Mesenchymal stem cell (in vitro differentiated cells and primary cell): ENCODE measurements at regions not wholly inside any gene's neighbourhood (a gene's known extent, or its start where the extent isn't known, plus 50 kb on each side); places are given as distances from the start of the nearest gene placed in this dataset.
"Not testable (repeated sequence)": the region's sequence is repeated elsewhere in the genome, so short reads cannot be mapped to it uniquely, and the experiment has no call there.

Source experiments
- DNase-seq: peaks from one replicate; pipeline ENCODE4 v3.0.0-alpha.2; 2013
- H2AFZ ChIP-seq: one replicate; pipeline ENCODE4 v1.6.1; 2013; ENCODE audit warnings: low read depth, mild to moderate bottlenecking, control low read depth, inconsistent platforms, low read length, moderate library complexity
- H2AK5ac ChIP-seq: 2 replicates; pipeline ENCODE4 v1.6.1; 2013; ENCODE audit warnings: low read length, moderate library complexity, mild to moderate bottlenecking, inconsistent platforms; ENCODE audit not compliant: severe bottlenecking
- H2BK120ac ChIP-seq: one replicate; pipeline ENCODE4 v1.6.1; 2013; ENCODE audit warnings: low read depth, mild to moderate bottlenecking, inconsistent platforms, low read length, moderate library complexity
- H2BK12ac ChIP-seq, 2 experiments: one replicate each; pipeline ENCODE4 v1.6.1; 2013; ENCODE audit warnings: inconsistent platforms in 2 of 2, low read length in 2 of 2, mild to moderate bottlenecking in 2 of 2, moderate library complexity in 2 of 2, control low read depth in 1 of 2
- H2BK15ac ChIP-seq: one replicate; pipeline ENCODE4 v1.6.1; 2013; ENCODE audit warnings: mild to moderate bottlenecking, low read depth, inconsistent platforms; ENCODE audit not compliant: poor library complexity, severe bottlenecking
- H2BK5ac ChIP-seq: 2 replicates; pipeline ENCODE4 v1.6.1; 2013; ENCODE audit warnings: low read depth, mild to moderate bottlenecking, low read length, control low read depth, inconsistent platforms; ENCODE audit not compliant: poor library complexity, severe bottlenecking
- H3K14ac ChIP-seq, 2 experiments: one replicate each; pipeline ENCODE4 v1.6.1; 2013; ENCODE audit warnings: inconsistent platforms in 2 of 2, low read length in 2 of 2, control low read depth in 1 of 2, mild to moderate bottlenecking in 1 of 2, moderate library complexity in 1 of 2
- H3K18ac ChIP-seq, 2 experiments: one replicate each; pipeline ENCODE4 v1.6.1; 2013; ENCODE audit warnings: inconsistent platforms in 2 of 2, low read length in 2 of 2, control low read depth in 1 of 2, low read depth in 1 of 2, mild to moderate bottlenecking in 1 of 2
- H3K23ac ChIP-seq, 2 experiments: one replicate each; pipeline ENCODE4 v1.6.1; 2013; ENCODE audit warnings: inconsistent platforms in 2 of 2, low read length in 2 of 2, mild to moderate bottlenecking in 2 of 2, moderate library complexity in 2 of 2, control low read depth in 1 of 2
- H3K27ac ChIP-seq: 2 replicates; pipeline ENCODE4 v1.5.1; 2013; ENCODE audit warnings: mild to moderate bottlenecking, moderate library complexity, low read length, control low read depth, inconsistent platforms; ENCODE audit not compliant: poor library complexity, severe bottlenecking
- H3K27me3 ChIP-seq, 2 experiments: 2 replicates each; pipeline versions ENCODE4 v1.6.1 to v1.7.0; 2013; ENCODE audit warnings: low read length in 2 of 2, mild to moderate bottlenecking in 2 of 2, moderate library complexity in 2 of 2, control low read depth in 1 of 2, inconsistent platforms in 1 of 2; ENCODE audit not compliant: control insufficient read depth in 1 of 2, insufficient read depth in 1 of 2
- H3K36me3 ChIP-seq, 2 experiments: 2 replicates each; pipeline versions ENCODE4 v1.6.1 to v1.7.0; 2013; ENCODE audit warnings: low read length in 2 of 2, control low read depth in 1 of 2, inconsistent platforms in 1 of 2, low read depth in 1 of 2, mild to moderate bottlenecking in 1 of 2; ENCODE audit not compliant: insufficient read depth in 2 of 2, control insufficient read depth in 1 of 2
- H3K4ac ChIP-seq, 2 experiments: one replicate each; pipeline ENCODE4 v1.6.1; 2013; ENCODE audit warnings: inconsistent platforms in 2 of 2, low read length in 2 of 2, mild to moderate bottlenecking in 2 of 2, moderate library complexity in 2 of 2, control low read depth in 1 of 2, low read depth in 1 of 2
- H3K4me1 ChIP-seq: 2 replicates; pipeline ENCODE4 v1.6.1; 2013; ENCODE audit warnings: low read depth, low read length, control low read depth; ENCODE audit not compliant: control insufficient read depth, insufficient read depth
- H3K4me2 ChIP-seq: 2 replicates; pipeline ENCODE4 v1.6.1; 2013; ENCODE audit warnings: low read length, mild to moderate bottlenecking, inconsistent platforms; ENCODE audit not compliant: poor library complexity, severe bottlenecking
- H3K4me3 ChIP-seq, 2 experiments: 2 replicates each; pipeline versions ENCODE4 v1.5.1 to v1.7.0; 2013; ENCODE audit warnings: low read length in 2 of 2, mild to moderate bottlenecking in 2 of 2, control low read depth in 1 of 2, low read depth in 1 of 2; ENCODE audit not compliant: insufficient read depth in 1 of 2
- H3K79me1 ChIP-seq: replicated peaks from 2 replicates; pipeline ENCODE4 v1.6.1; 2013; ENCODE audit warnings: mild to moderate bottlenecking, control low read depth, low read length, inconsistent platforms; ENCODE audit not compliant: poor library complexity, severe bottlenecking
- H3K9ac ChIP-seq: 2 replicates; pipeline ENCODE4 v1.7.0; 2013; ENCODE audit warnings: mild to moderate bottlenecking, low read length, moderate library complexity
- H3K9me3 ChIP-seq: 2 replicates; pipeline ENCODE4 v1.7.0; 2013; ENCODE audit warnings: mild to moderate bottlenecking, low read length; ENCODE audit not compliant: control insufficient read depth
- H4K8ac ChIP-seq: one replicate; pipeline ENCODE4 v1.6.1; 2013; ENCODE audit warnings: inconsistent platforms, mild to moderate bottlenecking, low read length, moderate library complexity
- H4K91ac ChIP-seq: one replicate; pipeline ENCODE4 v1.6.1; 2013; ENCODE audit warnings: mild to moderate bottlenecking, low read length, inconsistent platforms
- WGBS: methylation state at CpG from one replicate; pipeline ENCODE4 v1.1.7; 2013; ENCODE audit warnings: mixed read lengths; 5-methylcytosine and 5-hydroxymethylcytosine counted together

- H3K9me3 ChIP-seq, H3K36me3 ChIP-seq, H3K4me3 ChIP-seq, DNase-seq, H2BK120ac ChIP-seq, H2BK5ac ChIP-seq, H3K14ac ChIP-seq, H2BK12ac ChIP-seq, H3K79me1 ChIP-seq, H3K9ac ChIP-seq, H4K8ac ChIP-seq, H2AK5ac ChIP-seq, H3K4me1 ChIP-seq, H3K4ac ChIP-seq, H3K18ac ChIP-seq, H4K91ac ChIP-seq, H2AFZ ChIP-seq, H3K4me2 ChIP-seq, H3K27me3 ChIP-seq, H2BK15ac ChIP-seq, H3K23ac ChIP-seq, H3K27ac ChIP-seq: not testable (repeated sequence)
- 91% methylated on average over 34 of the region's 34 CpGs for WGBS
Measured at GRCh38 chr4:14358544-14359160, 643.6 kb upstream of the CPEB2 start.

DNA sequence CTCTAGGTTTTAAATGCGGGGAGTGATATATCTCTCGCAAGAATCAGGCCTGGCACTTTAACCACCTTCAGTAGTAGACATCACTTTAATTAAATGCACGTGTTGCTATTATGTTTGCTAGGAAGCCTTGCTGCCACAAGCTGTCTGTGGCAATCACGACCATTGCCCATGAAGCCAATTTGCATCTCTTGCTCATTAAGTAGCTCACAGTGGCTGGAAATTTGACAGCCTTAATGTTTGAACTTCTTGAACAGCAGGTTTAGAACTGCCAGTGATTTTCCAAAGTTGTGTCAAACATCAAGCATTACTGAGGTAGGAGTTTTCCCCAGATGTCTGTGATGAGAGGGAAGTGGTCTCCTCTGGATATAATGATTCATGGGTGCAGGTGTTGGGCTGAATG lies 642.3 kb upstream of the CPEB2 start:
- H3K9me3 ChIP-seq = no peaks in the 10 kb centered on the region
- no peak overlapping the region for H3K9ac ChIP-seq
- H2AFZ ChIP-seq = no peak overlapping the region
- H2BK12ac ChIP-seq = no peak overlapping the region
- H3K4me2 ChIP-seq = no peak overlapping the region
- no peak overlapping the region for H3K14ac ChIP-seq
- no peak for DNase-seq
- no peak overlapping the region for H3K4me3 ChIP-seq
- no peaks in the 10 kb centered on the region for H3K79me1 ChIP-seq
- no peak overlapping the region for H4K8ac ChIP-seq
- no peaks in the 10 kb centered on the region for H3K4me1 ChIP-seq
- H2BK120ac ChIP-seq = no peak overlapping the region
- WGBS = 92% methylated on average over 4 of the region's 4 CpGs
- no peak overlapping the region for H3K18ac ChIP-seq
- no peaks in the 10 kb centered on the region for H3K36me3 ChIP-seq
- H3K4ac ChIP-seq = no peak overlapping the region
- H2BK15ac ChIP-seq = no peak overlapping the region
- no peak overlapping the region for H3K27ac ChIP-seq
- H3K27me3 ChIP-seq = no peaks in the 10 kb centered on the region
- H2AK5ac ChIP-seq = no peak overlapping the region
- no peak overlapping the region for H2BK5ac ChIP-seq
- no peak overlapping the region for H4K91ac ChIP-seq
- H3K23ac ChIP-seq = no peak overlapping the region

GRCh38 chr4:14361084-14361483 lies 641.2 kb upstream of the CPEB2 start:
- no peak overlapping the region for H3K27ac ChIP-seq
- H3K79me1 ChIP-seq = no peaks in the 10 kb centered on the region
- H4K91ac ChIP-seq = no peak overlapping the region
- H2AFZ ChIP-seq = no peak overlapping the region
- H3K18ac ChIP-seq = no peak overlapping the region
- H3K36me3 ChIP-seq = no peaks in the 10 kb centered on the region
- H2BK120ac ChIP-seq = no peak overlapping the region
- no peak overlapping the region for H4K8ac ChIP-seq
- DNase-seq = no peak
- H2BK12ac ChIP-seq = no peak overlapping the region
- no peak overlapping the region for H2BK5ac ChIP-seq
- WGBS = 62% methylated on average over 2 of the region's 3 CpGs
- H2BK15ac ChIP-seq = no peak overlapping the region
- no peak overlapping the region for H3K4me3 ChIP-seq
- H3K4me1 ChIP-seq = no peaks in the 10 kb centered on the region
- no peaks in the 10 kb centered on the region for H3K9me3 ChIP-seq
- no peak overlapping the region for H3K23ac ChIP-seq
- no peaks in the 10 kb centered on the region for H3K27me3 ChIP-seq
- no peak overlapping the region for H3K4ac ChIP-seq
- H3K14ac ChIP-seq = no peak overlapping the region
- no peak overlapping the region for H3K9ac ChIP-seq
- H2AK5ac ChIP-seq = no peak overlapping the region
- no peak overlapping the region for H3K4me2 ChIP-seq

DNA sequence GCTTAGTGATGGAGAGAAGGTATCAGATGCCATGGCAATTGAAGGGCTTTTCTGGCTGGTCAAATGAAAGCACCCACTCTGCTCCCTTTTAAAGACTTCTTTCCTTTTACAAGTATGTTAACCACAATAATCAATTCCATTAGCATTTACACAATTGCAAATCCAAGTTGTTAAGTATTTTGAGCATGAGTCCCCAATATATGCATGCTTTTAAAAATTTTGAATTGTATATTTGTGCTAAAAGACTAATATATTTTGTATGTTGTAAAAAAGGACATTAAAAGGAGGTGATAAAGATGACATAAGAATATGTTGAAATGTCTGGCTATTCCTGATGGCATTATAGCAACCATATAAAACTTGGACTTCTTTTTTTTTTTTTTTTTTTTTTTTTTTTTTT lies 639.9 kb upstream of the CPEB2 start:
- H2BK120ac ChIP-seq = no peak overlapping the region

More for the DNA sequence above, 639.9 kb upstream of the CPEB2 start:
- DNase-seq = no peak
- H3K14ac ChIP-seq = no peak overlapping the region
- no peak overlapping the region for H3K4me2 ChIP-seq
- no peaks in the 10 kb centered on the region for H3K27me3 ChIP-seq
- H2BK5ac ChIP-seq = no peak overlapping the region
- no peak overlapping the region for H3K4ac ChIP-seq
- H2BK15ac ChIP-seq = no peak overlapping the region
- H2AFZ ChIP-seq = no peak overlapping the region
- no peak overlapping the region for H3K18ac ChIP-seq
- no peaks in the 10 kb centered on the region for H3K4me1 ChIP-seq
- no peaks in the 10 kb centered on the region for H3K79me1 ChIP-seq
- H2BK12ac ChIP-seq = no peak overlapping the region
- H3K9ac ChIP-seq = no peak overlapping the region
- H3K36me3 ChIP-seq = no peaks in the 10 kb centered on the region
- H2AK5ac ChIP-seq = no peak overlapping the region
- no peak overlapping the region for H4K91ac ChIP-seq
- H3K27ac ChIP-seq = no peak overlapping the region
- H4K8ac ChIP-seq = no peak overlapping the region
- no peak overlapping the region for H3K23ac ChIP-seq
- no peak overlapping the region for H3K4me3 ChIP-seq
- H3K9me3 ChIP-seq = no peaks in the 10 kb centered on the region
